Activated effector memory CD4-positive, alpha-beta T cell treated with Interleukin-2 at 50 U/mL for 16 hours (primary cell): ENCODE measurements at regions not wholly inside any gene's neighbourhood (a gene's known extent, or its start where the extent isn't known, plus 50 kb on each side); places are given as distances from the start of the nearest gene placed in this dataset.
"Not testable (repeated sequence)": the region's sequence is repeated elsewhere in the genome, so short reads cannot be mapped to it uniquely, and the experiment has no call there.

Experiments used
- DNase-seq: peaks from one replicate; pipeline ENCODE4 v3.0.0-alpha.2; 2020

- DNase-seq, result no peak
These were observed 147.6 kb upstream of the TRPM3 start for GRCh38 chr9:71268871-71269635.

GRCh38 chr9:71263451-71263850, 142.0 kb upstream of the TRPM3 start:
- DNase-seq, result no peak

DNA sequence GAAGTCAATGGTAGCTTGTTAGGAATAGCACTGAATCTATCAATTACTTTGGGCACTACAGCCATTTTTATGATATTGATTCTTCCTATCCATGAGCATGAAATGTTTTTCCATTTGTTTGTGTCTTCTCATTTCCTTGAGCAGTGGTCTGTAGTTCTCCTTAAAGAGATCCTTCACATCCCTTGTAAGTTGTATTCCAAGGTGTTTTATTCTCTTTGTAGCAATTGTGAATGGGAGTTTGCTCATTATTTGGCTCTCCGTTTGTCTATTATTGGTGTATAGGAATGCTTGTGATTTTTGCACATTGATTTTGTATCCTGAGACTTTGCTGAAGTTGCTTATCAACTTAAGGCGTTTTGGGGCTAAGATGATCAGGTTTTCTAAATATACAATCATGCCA, 139.0 kb upstream of the TRPM3 start:
- DNase-seq, result not testable (repeated sequence)

DNA sequence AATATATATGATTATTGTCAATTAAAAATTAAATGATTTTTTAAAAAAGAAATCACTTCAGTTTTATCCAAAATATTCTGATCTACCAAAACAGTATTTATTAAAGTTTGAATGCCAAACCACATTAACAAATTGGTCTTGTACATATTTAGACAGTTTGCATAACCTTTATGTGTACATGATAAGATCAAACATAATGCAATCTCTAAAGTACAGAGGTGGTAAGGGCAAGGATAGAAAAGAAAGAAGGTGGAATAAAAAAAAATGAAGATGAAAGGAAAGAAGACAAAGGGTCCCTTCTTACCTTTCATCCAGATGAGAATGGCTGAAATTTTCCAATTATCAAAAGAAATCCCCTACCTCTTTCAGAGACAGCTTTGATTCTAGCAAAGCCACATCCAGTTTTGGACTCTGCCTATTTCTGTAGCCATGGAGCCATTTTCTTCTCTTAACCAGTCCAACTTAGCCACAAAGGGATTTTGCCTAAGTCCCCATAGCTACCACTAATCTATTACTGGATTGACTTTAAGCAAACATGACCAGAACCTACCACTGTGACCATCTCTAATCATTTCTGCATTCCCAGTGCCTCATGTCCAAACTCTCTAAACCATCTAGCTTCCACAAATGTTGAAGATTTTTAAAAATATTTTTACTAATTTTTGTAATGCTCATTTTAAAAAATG, 133.3 kb upstream of the TRPM3 start:
- DNase-seq, result no peak

DNA sequence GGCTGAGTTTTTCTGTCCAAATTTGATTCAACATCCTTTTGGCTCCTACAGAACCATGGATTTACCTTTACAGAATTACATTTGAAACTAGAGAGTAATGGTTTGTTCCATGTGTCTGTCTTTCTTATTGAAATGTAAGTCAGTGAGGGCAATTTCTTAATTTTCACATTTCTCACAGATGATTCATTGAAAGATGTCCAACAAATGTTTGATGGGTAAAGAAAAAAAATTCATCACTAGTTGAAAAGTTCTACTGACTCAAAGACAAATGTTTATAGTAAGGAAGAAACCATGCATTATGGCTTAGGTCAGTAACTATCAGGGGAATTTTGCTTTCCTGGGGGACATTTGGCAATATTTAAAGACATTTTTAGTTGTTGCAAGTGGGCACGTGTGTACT, 131.6 kb upstream of the TRPM3 start:
- no peak for DNase-seq

DNA sequence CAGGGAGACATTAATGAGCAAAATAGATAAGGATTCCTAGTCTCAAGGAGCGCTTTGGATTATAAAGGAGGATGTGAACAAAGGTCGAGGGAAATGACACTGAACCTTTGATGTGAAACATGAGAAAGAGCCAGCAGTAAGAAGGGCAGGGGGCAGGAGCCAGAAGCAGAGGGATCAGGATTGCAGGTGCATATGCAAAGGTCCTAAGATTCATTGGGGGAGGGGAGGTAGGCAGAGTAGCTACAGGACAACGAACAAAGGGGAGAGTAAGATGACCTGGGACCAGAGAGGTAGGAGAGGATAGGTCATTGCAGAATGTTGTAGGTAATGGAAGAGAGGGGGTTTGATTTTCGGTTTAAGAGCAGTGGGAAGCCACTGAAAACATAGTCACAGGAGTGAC, 129.2 kb upstream of the TRPM3 start:
- DNase-seq, result no peak

DNA sequence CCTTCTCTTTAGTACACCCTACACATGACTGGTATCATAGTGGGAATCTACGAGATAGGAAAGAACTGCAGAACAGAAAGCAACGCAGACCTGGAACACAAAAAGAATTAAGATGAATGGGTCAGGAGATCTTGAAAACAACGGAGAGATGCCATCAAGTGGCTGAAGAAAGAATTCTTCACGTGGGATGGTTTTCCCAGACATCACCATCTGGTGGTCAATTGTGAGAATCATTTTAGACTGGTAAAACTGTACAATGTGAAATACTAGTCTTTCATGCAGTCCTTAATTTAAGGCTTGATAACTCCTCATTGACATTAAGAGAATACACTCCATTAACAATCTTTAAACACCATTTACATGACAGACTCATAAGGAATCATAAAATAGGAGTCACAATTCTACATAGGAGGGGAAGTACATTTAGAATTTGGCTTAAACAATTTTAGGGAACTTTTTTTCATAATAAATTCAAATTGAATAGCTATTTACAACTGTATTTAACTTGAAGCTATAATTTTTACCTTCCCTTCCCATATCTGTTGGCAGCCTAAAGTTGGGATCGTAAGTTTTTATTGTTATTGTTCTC, 128.4 kb upstream of the TRPM3 start:
- no peak for DNase-seq

DNA sequence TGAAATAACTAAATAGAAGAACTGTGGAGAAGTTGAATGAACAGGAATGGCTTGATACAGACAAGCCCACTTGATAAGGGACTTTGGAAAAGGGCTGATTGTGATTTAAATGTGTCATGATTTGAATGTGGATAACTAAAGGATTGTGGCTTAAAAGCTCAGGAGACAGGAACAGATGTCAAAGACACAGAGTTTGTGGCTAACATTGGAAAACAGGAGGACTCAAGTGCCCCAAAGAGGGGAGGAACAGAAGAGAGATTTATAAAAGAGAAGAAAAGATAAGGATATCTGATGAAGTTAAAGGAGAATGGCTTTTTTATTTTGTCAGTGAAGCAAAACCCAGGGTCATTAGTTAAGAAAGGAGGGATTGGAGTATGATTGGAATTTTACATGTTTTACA, 124.2 kb upstream of the TRPM3 start:
- no peak for DNase-seq

DNA sequence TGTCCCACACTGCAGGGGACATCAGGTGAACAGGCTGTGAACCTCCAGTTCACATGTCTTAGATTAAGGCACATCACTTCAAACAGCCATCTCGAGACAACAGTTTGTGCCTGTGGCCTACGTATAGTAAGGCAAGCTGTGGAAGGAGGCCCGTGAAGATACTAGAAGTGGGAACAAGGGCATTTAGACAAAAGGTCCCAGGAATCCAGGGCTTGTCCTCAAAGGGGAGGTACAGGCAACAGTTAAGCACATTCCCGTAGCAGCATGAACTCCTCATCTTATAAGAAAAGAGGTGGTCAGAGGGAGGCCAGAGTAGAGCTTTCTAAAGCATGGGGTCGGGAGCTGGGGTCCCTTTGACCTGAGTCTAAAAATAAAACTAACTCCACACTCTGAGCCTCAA, 122.5 kb upstream of the TRPM3 start:
- no peak for DNase-seq

- no peak for DNase-seq
These were observed 120.7 kb upstream of the TRPM3 start for GRCh38 chr9:71242081-71242480.

- DNase-seq, result no peak
These were observed 115.6 kb upstream of the TRPM3 start for GRCh38 chr9:71237051-71237450.

- DNase-seq, result no peak
These were observed 112.2 kb upstream of the TRPM3 start for GRCh38 chr9:71233646-71234045.

GRCh38 chr9:71223953-71224538, 102.6 kb upstream of the TRPM3 start:
- no peak for DNase-seq

- DNase-seq, result no peak
These were observed 97.4 kb upstream of the TRPM3 start for GRCh38 chr9:71218774-71219173.

DNA sequence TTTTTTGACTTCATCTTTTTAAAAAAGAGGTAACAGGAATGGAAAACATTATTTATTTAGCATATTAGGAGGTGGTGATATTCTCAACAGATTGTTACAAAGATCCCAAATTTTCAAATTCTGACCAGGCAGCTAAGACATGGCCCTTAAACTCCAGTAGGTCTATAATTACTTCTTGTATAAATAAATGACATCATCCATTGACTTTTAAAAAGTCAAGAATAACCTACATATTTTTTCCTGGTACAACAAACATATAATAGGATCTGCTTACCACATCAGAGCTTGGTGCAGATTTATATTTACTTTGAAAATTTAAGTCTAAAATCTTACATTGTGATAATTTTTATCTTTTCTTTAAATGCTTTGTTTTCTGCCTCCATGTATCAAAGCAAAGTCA, 92.2 kb upstream of the TRPM3 start:
- no peak for DNase-seq

DNA sequence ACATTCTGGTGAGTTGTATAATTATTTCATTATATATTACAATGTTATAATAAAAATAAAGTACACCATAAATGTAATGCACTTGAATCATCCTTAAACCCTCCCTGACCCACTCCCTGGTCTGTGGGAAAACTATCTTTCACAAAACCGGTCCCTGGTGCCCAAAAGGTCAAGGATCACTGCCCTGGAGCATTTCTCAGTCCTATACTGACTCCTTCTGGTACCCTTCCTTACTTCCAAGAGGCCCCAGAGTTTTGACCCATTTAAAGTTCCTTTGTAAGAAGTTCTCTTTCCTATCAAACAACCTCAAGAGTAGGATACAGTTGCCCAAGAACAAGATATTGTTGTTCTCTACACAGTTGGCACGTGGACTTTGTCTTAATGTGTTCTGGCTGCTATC, 88.9 kb upstream of the TRPM3 start:
- no peak for DNase-seq

GRCh38 chr9:71209890-71210289, 88.5 kb upstream of the TRPM3 start:
- DNase-seq, result no peak

GRCh38 chr9:71202931-71203330, 81.5 kb upstream of the TRPM3 start:
- DNase-seq, result no peak

DNA sequence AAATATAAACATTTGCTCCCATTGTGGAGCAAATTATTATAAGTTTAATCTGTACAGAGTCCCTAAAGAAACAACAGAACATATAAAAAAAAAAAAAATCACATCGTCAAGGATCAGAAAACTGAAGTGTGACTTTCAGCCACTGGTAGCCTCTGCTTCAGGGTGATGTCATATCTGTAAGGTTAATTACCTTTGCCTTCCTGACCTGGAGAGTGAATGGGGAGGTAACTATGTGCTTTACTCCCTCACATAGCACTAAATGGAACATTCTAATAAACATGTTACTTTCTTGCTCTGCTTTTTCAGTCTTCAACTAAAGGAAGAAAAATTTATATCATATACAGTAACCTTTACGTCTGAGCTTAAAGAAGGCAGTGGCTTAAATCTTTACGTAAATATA, 70.3 kb upstream of the TRPM3 start:
- DNase-seq, result no peak

GRCh38 chr9:71183251-71183650, 61.8 kb upstream of the TRPM3 start:
- DNase-seq, result no peak

DNA sequence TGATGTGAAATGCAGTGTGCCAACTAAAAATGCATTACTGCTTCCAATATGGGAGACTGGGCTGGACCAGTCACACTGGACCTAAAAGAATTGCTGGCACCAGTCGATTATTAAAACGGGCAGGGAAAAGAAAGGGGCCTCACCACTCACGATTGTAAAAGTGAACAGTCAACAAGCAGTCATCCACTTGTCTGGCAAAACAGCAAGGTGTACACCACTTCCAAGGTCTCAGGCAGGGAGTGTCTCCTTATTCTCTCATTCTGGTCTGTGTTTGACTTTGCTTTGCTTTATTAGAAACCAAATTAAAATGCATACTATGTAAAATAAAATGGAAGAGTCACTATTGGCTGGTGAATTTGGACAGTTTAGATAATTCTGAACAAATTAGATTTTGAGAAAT, 57.8 kb upstream of the TRPM3 start:
- DNase-seq, result no peak

- DNase-seq, result no peak
These were observed 56.5 kb upstream of the TRPM3 start for GRCh38 chr9:71177901-71178300.

DNA sequence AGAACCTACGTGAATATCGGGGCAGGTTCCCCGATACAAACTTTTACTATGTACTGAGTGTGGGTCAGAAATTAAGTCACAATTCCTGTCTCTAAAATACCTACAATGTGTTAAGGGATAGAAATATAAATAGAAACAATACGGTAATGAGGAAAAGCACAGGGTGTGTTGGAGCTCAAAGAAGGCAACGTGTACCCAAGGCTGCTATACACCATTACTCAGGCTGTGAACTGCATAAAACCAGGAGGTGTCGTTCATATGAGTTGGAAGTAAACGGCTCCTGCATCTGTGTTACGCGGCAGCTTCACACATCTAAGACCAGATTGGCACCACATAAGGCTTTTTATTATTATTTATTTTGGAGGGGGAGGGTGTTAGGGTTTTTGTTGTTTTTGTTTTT, 50.1 kb upstream of the TRPM3 start:
- DNase-seq, result no peak
